ENCODE measurements at regions not wholly inside any gene's neighbourhood (a gene's known extent, or its start where the extent isn't known, plus 50 kb on each side); places are given as distances from the start of the nearest gene placed in this dataset.

GRCh38 chr6:137658287-137658686 lies 164.1 kb upstream of the OLIG3 start:
- Histone ChIP-seq H3K36me3 (ENCODE audit: control insufficient read depth, insufficient read depth, low read length) (no peaks in the 10 kb centered on the region), H3K4me3 (ENCODE audit: low read depth, low read length) (no peak overlapping the region), H3K9me3 (ENCODE audit: control insufficient read depth, insufficient read depth, low read length) (peaks cover 3% of the 10 kb centered on the region), H3K27me3 (ENCODE audit: control insufficient read depth, insufficient read depth, low read length) (no peaks in the 10 kb centered on the region), H3K9ac (ENCODE audit: low read depth, low read length) (no peak overlapping the region), H3K4me1 (ENCODE audit: control insufficient read depth, insufficient read depth, low read length) (no peaks in the 10 kb centered on the region)

DNA sequence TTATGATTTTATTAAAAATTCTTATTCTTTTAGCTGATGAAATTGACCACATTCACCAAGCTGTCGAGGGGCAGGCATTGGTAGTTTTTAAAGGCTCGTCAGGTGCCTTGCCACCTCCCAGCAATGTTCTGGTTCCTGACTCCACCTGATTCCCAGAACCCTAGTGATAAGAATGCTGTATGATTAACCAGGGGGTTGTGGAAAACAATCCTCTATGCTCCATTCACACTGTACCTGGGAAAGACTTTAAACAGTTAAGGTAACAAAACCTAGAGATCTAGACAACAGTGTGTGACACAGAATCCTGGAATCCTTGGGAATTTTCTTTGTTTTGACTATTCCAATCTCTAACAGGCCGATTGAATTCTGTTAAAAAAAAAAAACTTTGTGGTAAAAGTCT lies 165.7 kb upstream of the OLIG3 start:
- Histone ChIP-seq H3K4me1 (ENCODE audit: control insufficient read depth, insufficient read depth, low read length) (no peaks in the 10 kb centered on the region), H3K36me3 (ENCODE audit: control insufficient read depth, insufficient read depth, low read length) (no peaks in the 10 kb centered on the region), H3K9ac (ENCODE audit: low read depth, low read length) (no peak overlapping the region), H3K9me3 (ENCODE audit: control insufficient read depth, insufficient read depth, low read length) (peaks cover 3% of the 10 kb centered on the region), H3K27me3 (ENCODE audit: control insufficient read depth, insufficient read depth, low read length) (no peaks in the 10 kb centered on the region), H3K4me3 (ENCODE audit: low read depth, low read length) (no peak overlapping the region)

GRCh38 chr6:137660296-137660731 lies 166.1 kb upstream of the OLIG3 start:
- H3K36me3 ChIP-seq (ENCODE audit: control insufficient read depth, insufficient read depth, low read length): no peaks in the 10 kb centered on the region
- H3K4me1 ChIP-seq (ENCODE audit: control insufficient read depth, insufficient read depth, low read length): no peaks in the 10 kb centered on the region
- H3K27me3 ChIP-seq (ENCODE audit: control insufficient read depth, insufficient read depth, low read length): no peaks in the 10 kb centered on the region
- H3K9me3 ChIP-seq (ENCODE audit: control insufficient read depth, insufficient read depth, low read length): peaks cover 3% of the 10 kb centered on the region
- H3K4me3 ChIP-seq (ENCODE audit: low read depth, low read length): no peak overlapping the region
- H3K9ac ChIP-seq (ENCODE audit: low read depth, low read length): no peak overlapping the region

GRCh38 chr6:137661601-137662000 lies 167.4 kb upstream of the OLIG3 start:
- no peaks in the 10 kb centered on the region for H3K36me3 ChIP-seq (ENCODE audit: control insufficient read depth, insufficient read depth, low read length)
- H3K9ac ChIP-seq (ENCODE audit: low read depth, low read length): no peak overlapping the region
- H3K9me3 ChIP-seq (ENCODE audit: control insufficient read depth, insufficient read depth, low read length): no peaks in the 10 kb centered on the region
- no peaks in the 10 kb centered on the region for H3K27me3 ChIP-seq (ENCODE audit: control insufficient read depth, insufficient read depth, low read length)
- no peak overlapping the region for H3K4me3 ChIP-seq (ENCODE audit: low read depth, low read length)
- H3K4me1 ChIP-seq (ENCODE audit: control insufficient read depth, insufficient read depth, low read length): no peaks in the 10 kb centered on the region

GRCh38 chr6:137664183-137664582 lies 170.0 kb upstream of the OLIG3 start:
- no peak overlapping the region for H3K4me3 ChIP-seq (ENCODE audit: low read depth, low read length)
- no peaks in the 10 kb centered on the region for H3K4me1 ChIP-seq (ENCODE audit: control insufficient read depth, insufficient read depth, low read length)
- no peaks in the 10 kb centered on the region for H3K36me3 ChIP-seq (ENCODE audit: control insufficient read depth, insufficient read depth, low read length)
- H3K9ac ChIP-seq (ENCODE audit: low read depth, low read length): no peak overlapping the region
- H3K9me3 ChIP-seq (ENCODE audit: control insufficient read depth, insufficient read depth, low read length): no peaks in the 10 kb centered on the region
- H3K27me3 ChIP-seq (ENCODE audit: control insufficient read depth, insufficient read depth, low read length): no peaks in the 10 kb centered on the region

GRCh38 chr6:137665342-137665934 lies 171.2 kb upstream of the OLIG3 start:
- no peaks in the 10 kb centered on the region for H3K27me3 ChIP-seq (ENCODE audit: control insufficient read depth, insufficient read depth, low read length)
- no peaks in the 10 kb centered on the region for H3K9me3 ChIP-seq (ENCODE audit: control insufficient read depth, insufficient read depth, low read length)
- no peak overlapping the region for H3K9ac ChIP-seq (ENCODE audit: low read depth, low read length)
- H3K36me3 ChIP-seq (ENCODE audit: control insufficient read depth, insufficient read depth, low read length): no peaks in the 10 kb centered on the region
- H3K4me3 ChIP-seq (ENCODE audit: low read depth, low read length): no peak overlapping the region
- H3K4me1 ChIP-seq (ENCODE audit: control insufficient read depth, insufficient read depth, low read length): no peaks in the 10 kb centered on the region

DNA sequence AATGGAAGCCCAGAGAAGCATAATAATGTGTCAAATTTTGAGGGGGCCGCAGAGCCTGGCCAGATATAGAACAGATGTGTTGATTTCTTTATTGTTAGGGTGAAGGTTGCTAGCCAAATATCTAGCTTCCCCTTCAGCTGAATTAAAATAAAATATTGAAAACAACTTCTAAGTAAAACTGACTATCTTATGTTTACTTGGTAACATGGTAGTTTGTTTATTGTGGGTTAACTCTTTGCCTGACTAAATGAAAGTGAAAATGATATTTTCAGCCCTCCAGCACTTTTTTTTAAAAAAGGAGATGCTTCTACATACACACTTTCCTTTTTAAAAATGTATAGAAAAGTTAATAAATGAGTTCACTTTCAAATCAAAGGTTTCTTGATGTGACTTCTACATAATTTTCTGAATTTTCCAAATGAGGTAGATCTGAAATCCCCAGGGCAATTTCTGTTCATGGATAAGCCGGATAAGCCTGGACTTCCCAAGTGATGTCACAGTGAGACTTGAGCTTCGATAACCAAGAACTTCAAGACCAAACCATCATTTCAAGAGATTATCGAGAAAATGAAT lies 172.1 kb upstream of the OLIG3 start:
- Histone ChIP-seq H3K4me3 (ENCODE audit: low read depth, low read length) (no peak overlapping the region), H3K27me3 (ENCODE audit: control insufficient read depth, insufficient read depth, low read length) (no peaks in the 10 kb centered on the region), H3K4me1 (ENCODE audit: control insufficient read depth, insufficient read depth, low read length) (no peaks in the 10 kb centered on the region), H3K9ac (ENCODE audit: low read depth, low read length) (no peak overlapping the region), H3K9me3 (ENCODE audit: control insufficient read depth, insufficient read depth, low read length) (no peaks in the 10 kb centered on the region), H3K36me3 (ENCODE audit: control insufficient read depth, insufficient read depth, low read length) (no peaks in the 10 kb centered on the region)

- Histone ChIP-seq H3K36me3 (ENCODE audit: control insufficient read depth, insufficient read depth, low read length) (no peaks in the 10 kb centered on the region), H3K27me3 (ENCODE audit: control insufficient read depth, insufficient read depth, low read length) (no peaks in the 10 kb centered on the region), H3K4me3 (ENCODE audit: low read depth, low read length) (no peak overlapping the region), H3K9me3 (ENCODE audit: control insufficient read depth, insufficient read depth, low read length) (no peaks in the 10 kb centered on the region), H3K9ac (ENCODE audit: low read depth, low read length) (no peak overlapping the region), H3K4me1 (ENCODE audit: control insufficient read depth, insufficient read depth, low read length) (no peaks in the 10 kb centered on the region)
Observed at GRCh38 chr6:137673603-137674002, 179.4 kb upstream of the OLIG3 start.

GRCh38 chr6:137676888-137677287 lies 182.7 kb upstream of the OLIG3 start:
- Histone ChIP-seq H3K4me3 (ENCODE audit: low read depth, low read length) (no peak overlapping the region), H3K4me1 (ENCODE audit: control insufficient read depth, insufficient read depth, low read length) (no peaks in the 10 kb centered on the region), H3K27me3 (ENCODE audit: control insufficient read depth, insufficient read depth, low read length) (no peaks in the 10 kb centered on the region), H3K9me3 (ENCODE audit: control insufficient read depth, insufficient read depth, low read length) (no peaks in the 10 kb centered on the region), H3K36me3 (ENCODE audit: control insufficient read depth, insufficient read depth, low read length) (no peaks in the 10 kb centered on the region), H3K9ac (ENCODE audit: low read depth, low read length) (no peak overlapping the region)

DNA sequence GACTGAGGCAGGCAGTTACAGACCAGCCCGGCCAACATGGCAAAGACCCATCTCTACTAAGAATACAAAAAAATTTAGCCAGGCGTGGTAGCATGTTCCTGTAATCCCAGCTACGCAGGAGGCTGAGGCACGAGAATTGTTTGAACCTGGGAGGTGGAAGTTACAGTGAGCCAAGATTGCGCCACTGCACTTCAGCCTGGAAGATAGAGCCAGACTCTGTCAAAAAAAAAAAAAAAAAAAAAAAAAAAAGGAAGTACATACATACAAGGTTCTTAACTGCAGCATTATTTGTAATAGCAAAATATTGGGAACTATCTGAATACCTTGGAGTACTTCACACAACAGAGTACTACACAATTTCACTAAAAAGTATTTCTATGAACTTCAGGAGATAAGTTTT lies 183.5 kb upstream of the OLIG3 start:
- Histone ChIP-seq H3K4me1 (ENCODE audit: control insufficient read depth, insufficient read depth, low read length) (no peaks in the 10 kb centered on the region), H3K4me3 (ENCODE audit: low read depth, low read length) (no peak overlapping the region), H3K9ac (ENCODE audit: low read depth, low read length) (no peak overlapping the region), H3K27me3 (ENCODE audit: control insufficient read depth, insufficient read depth, low read length) (no peaks in the 10 kb centered on the region), H3K9me3 (ENCODE audit: control insufficient read depth, insufficient read depth, low read length) (no peaks in the 10 kb centered on the region), H3K36me3 (ENCODE audit: control insufficient read depth, insufficient read depth, low read length) (no peaks in the 10 kb centered on the region)

GRCh38 chr6:137678451-137678850 lies 184.3 kb upstream of the OLIG3 start:
- H3K4me1 ChIP-seq (ENCODE audit: control insufficient read depth, insufficient read depth, low read length): no peaks in the 10 kb centered on the region
- H3K9me3 ChIP-seq (ENCODE audit: control insufficient read depth, insufficient read depth, low read length): no peaks in the 10 kb centered on the region
- H3K27me3 ChIP-seq (ENCODE audit: control insufficient read depth, insufficient read depth, low read length): no peaks in the 10 kb centered on the region
- no peaks in the 10 kb centered on the region for H3K36me3 ChIP-seq (ENCODE audit: control insufficient read depth, insufficient read depth, low read length)
- no peak overlapping the region for H3K9ac ChIP-seq (ENCODE audit: low read depth, low read length)
- no peak overlapping the region for H3K4me3 ChIP-seq (ENCODE audit: low read depth, low read length)

DNA sequence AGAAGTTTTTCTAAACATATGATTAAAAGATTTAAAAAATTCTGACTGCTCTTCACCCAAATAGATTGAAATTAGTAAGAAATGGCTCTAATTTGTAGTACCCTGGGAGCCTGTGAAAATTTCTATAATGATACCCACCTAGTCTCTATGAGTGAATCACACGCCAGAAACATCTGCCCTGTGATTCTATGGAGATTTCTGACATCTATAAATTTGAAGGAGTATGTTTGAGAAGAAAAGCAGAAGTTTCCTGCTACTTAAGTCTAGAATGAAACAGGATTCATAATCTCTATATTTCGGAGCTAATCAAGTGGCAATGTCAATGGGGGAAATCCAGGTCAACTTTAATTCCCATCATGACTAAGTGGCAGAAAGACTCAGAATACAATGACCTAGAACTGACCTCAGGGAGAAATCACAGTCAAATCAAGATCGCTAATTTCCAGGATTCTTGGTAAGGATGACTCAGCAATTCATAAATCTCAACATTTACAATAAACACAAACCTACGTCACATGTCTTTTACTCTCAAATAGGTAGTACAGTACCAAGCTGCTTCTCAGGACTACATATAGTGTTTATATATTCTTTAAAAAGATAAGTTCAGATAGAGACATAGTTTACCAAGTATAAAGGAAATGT lies 186.2 kb upstream of the TNFAIP3 start:
- Histone ChIP-seq H3K9me3 (ENCODE audit: control insufficient read depth, insufficient read depth, low read length) (no peaks in the 10 kb centered on the region), H3K9ac (ENCODE audit: low read depth, low read length) (no peak overlapping the region), H3K27me3 (ENCODE audit: control insufficient read depth, insufficient read depth, low read length) (no peaks in the 10 kb centered on the region), H3K36me3 (ENCODE audit: control insufficient read depth, insufficient read depth, low read length) (no peaks in the 10 kb centered on the region), H3K4me1 (ENCODE audit: control insufficient read depth, insufficient read depth, low read length) (no peaks in the 10 kb centered on the region), H3K4me3 (ENCODE audit: low read depth, low read length) (no peak overlapping the region)

Measured in iPS-15b (cell line).